ENCODE measurements at regions not wholly inside any gene's neighbourhood (a gene's known extent, or its start where the extent isn't known, plus 50 kb on each side); places are given as distances from the start of the nearest gene placed in this dataset.

DNA sequence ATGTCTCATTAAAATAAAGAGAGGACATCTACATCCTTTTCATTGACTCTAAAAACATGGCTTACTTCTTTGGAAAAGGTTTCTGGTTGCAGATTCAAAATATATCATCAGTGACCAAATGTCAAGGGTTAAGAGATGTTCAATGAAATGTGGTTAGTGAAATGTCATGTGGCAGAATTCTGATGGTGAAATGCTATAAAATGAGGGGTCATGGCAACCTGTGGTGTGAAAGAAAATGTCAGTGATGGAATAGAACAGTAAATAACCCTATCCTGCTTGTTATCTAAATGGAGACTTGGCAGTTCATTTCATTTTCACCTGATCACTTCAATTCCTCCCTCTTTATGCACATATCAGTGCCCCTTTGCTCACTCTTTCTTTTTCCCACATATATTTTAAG, 79.4 kb downstream of the TFPI2 start:
- TF ChIP-seq, protein P1, sequence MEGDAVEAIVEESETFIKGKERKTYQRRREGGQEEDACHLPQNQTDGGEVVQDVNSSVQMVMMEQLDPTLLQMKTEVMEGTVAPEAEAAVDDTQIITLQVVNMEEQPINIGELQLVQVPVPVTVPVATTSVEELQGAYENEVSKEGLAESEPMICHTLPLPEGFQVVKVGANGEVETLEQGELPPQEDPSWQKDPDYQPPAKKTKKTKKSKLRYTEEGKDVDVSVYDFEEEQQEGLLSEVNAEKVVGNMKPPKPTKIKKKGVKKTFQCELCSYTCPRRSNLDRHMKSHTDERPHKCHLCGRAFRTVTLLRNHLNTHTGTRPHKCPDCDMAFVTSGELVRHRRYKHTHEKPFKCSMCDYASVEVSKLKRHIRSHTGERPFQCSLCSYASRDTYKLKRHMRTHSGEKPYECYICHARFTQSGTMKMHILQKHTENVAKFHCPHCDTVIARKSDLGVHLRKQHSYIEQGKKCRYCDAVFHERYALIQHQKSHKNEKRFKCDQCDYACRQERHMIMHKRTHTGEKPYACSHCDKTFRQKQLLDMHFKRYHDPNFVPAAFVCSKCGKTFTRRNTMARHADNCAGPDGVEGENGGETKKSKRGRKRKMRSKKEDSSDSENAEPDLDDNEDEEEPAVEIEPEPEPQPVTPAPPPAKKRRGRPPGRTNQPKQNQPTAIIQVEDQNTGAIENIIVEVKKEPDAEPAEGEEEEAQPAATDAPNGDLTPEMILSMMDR (IDR thresholded peaks at IDR 0.05) = no peak
- TF ChIP-seq POLR2A (IDR thresholded peaks at IDR 0.05) = no peak

Data from heart left ventricle (tissue), 13 donors.